Endometrial microvascular endothelial cells (primary cell): ENCODE measurements at regions not wholly inside any gene's neighbourhood (a gene's known extent, or its start where the extent isn't known, plus 50 kb on each side); places are given as distances from the start of the nearest gene placed in this dataset.

Source experiments
- in situ Hi-C: cut with HindIII; loops from 2 replicates; pipeline ENCODE4 v1.10.0; 2017; ENCODE audit warnings: low sequenced_read_pairs, low pct_unique_long_range_greater_than_20kb; ENCODE audit errors: inconsistent ontology term

DNA sequence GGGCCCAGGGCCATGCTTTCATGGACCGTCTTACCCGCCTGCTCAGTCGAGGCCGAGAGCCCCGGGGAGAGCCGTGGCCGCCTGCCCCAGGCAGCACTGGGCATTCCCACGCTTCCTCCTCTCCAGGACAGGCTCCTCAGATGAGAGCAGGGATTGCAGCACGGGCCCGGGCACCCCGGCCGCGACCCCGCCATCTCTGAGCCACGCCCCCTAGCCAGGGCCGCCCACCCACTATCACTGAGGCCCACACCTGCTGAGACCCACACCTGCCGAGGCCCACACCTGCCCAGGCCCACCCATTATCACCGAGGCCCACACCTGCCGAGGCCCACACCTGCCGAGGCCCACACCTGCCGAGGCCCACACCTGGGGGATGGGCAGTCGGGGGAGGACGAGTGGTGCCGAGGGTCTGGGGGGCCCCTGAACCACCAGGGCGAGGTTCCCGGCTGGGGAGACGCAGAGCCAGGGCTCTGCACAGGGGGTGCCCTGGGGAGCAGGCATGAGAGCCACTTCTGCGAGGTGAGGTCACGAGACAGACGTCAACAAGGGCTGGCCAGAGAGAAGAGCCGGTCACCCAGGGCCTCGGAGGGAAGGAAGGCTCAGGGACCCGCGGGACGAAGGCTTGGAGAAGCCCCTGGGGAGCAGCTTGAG, 235.6 kb downstream of the ERMARD start:
- in situ Hi-C loops, result no loop called here

- in situ Hi-C loops, result no loop called here
These were observed 234.9 kb downstream of the ERMARD start for GRCh38 chr6:169986171-169986847.

- in situ Hi-C loops, result no loop called here
These were observed 233.9 kb downstream of the ERMARD start for GRCh38 chr6:169985121-169986015.

DNA sequence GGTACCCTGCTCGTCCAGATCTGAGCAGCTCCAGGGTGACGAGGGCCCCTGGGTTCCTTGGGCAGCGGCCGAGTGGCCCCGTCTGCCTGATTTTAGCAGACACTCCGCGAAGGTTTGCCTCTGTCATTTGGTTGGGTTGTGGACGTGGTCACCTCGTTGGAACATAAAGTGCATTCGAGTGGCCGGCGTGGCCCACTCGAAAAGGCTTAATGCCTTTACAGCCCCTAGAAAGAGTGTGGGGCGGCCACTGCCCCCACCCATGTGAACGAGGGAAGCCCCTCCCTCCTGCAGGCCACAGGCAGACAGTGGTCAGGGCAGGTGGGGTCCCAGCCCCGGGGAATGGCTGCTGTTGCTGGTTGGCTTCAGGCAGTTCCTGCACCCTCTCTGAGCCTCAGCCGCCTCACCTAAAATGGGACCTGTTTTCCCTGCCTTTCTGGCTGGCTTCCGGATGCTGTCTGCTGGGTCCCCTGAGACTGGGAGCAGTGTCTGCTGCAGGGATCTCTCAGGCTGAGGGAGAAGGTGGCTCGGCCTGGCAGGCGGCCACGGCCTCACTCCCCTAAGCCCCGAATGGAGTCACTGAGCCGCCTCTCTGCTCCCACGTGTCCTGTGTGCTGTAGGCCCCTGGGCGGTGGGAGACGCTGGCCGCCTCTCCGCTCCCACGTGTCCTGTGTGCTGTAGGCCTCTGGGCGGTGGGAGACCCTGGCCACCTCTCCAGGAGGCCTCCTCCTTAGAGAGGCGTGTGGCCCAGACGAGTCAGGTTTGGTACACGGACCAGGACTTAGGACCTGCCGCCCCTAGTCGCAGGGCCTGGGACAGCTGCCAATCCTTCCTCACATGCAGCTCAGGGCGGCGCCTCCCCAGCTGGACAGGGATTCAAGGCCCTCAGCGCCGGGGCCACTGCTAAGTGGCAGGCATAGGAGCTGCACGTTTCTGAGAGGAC, 233.0 kb downstream of the ERMARD start:
- in situ Hi-C loops, result no loop called here

DNA sequence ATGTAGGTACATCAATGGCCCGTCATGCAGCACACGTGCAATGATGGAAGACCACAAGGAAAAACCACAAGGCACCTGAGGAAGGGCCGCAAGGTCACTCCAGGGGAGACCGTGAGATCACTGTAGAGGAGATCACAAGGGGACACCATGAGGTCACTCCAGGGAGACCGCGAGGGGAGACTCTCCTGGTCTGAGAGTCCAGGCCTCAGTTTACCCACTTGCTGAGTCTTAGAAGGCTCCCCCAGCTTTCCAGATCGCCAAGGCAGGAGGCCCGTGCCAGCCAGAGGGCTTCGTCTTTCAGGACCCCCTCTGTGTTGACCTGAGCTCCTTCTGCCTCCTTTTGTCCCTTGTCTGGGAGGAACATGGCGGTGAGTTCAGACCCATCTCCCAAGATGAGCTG, 232.2 kb downstream of the ERMARD start:
- in situ Hi-C loops, result no loop called here

- in situ Hi-C loops, result no loop called here
These were observed 231.3 kb downstream of the ERMARD start for GRCh38 chr6:169982461-169983386.

- in situ Hi-C loops, result no loop called here
These were observed 230.5 kb downstream of the ERMARD start for GRCh38 chr6:169981969-169982368.

DNA sequence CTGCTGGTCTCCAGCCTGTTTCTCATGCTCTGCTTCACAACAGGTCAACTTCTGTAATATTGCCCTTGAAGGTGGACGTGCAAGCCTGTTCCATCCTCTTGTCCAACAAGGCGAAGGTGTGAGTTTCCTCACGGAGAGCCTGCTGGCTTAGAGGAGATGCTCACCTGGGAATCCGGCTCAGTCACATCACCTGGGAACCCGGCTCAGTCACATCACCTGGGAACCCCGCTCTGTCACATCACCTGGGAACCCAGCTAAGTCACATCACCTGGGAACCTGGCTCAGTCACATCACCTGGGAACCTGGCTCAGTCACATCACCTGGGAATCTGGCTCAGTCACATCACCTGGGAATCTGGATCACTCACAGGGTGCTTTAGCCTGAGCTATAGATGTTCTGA, 230.1 kb downstream of the ERMARD start:
- in situ Hi-C loops, result no loop called here

GRCh38 chr6:169980826-169981450, 229.5 kb downstream of the ERMARD start:
- in situ Hi-C loops, result no loop called here

DNA sequence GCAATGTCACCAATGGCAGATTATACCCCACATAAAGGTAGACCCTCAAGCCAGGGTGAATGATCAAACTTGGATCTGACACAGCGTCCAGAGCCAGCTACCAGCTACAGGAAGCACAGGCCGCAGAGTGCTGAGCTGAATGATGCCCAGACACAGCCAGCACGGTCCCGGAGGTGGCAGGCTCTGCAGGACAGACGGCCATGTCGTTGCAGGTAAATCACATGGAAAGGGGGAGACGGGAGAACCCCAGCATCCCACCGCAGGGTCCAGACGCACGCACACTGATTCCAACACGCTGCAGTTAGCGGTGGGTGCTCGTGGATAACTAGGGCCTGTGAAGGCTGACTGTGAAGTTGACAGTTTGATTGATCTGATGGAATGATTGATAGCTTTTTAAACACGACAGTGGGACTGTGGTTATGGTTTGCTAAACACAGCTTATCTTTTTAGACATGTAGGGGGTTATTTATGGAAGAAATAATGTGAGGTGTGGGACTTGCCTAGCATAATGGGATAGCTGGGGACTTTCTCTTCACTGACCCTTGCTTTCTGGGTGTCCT, 228.5 kb downstream of the ERMARD start:
- in situ Hi-C loops, result no loop called here

DNA sequence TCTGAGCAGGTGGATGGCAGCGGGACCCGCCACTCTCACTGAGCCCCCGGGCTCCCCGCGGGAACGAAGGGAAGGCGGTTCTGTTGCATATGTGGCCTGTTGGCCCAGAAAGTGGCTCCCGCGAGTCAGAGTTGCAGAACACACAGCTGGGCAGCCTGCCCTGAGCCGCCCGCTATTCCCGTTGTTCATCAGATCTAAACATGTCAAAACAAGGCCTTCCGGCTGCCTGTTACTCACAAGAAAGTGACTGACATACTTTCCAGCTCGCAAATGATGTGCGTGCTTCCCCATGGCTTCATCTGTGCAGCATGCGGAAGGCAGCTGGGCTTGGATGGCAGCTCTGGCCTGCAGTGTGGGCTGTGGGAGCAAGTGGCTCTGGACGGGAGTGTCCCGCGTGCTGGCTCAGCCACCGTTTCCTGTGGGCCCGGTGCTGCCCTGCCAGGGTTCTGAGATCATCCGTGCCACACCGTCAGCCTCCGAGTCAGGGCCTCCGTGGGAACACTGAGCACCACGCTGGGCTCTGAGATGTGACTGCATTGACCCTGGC, 227.3 kb downstream of the ERMARD start:
- in situ Hi-C loops, result no loop called here

- in situ Hi-C loops, result no loop called here
These were observed 226.2 kb downstream of the ERMARD start for GRCh38 chr6:169977434-169978265.

- in situ Hi-C loops, result no loop called here
These were observed 225.1 kb downstream of the ERMARD start for GRCh38 chr6:169976301-169977081.

DNA sequence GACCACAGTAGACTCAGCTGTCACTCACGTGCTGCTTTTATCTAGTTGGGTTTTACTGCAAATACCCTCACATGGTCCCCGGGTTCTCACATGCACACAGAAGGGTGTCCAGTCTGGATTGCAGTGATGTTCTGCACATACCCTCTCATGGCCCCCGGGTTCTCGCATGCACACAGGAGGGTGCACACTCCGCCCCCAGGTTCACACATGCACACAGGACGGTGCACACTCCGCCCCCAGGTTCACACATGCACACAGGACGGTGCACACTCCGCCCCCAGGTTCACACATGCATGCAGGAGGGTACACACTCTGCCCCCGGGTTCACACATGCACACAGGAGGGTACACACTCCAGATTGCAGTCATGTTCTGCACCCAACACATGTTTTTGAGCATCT, 224.3 kb downstream of the ERMARD start:
- in situ Hi-C loops, result no loop called here

DNA sequence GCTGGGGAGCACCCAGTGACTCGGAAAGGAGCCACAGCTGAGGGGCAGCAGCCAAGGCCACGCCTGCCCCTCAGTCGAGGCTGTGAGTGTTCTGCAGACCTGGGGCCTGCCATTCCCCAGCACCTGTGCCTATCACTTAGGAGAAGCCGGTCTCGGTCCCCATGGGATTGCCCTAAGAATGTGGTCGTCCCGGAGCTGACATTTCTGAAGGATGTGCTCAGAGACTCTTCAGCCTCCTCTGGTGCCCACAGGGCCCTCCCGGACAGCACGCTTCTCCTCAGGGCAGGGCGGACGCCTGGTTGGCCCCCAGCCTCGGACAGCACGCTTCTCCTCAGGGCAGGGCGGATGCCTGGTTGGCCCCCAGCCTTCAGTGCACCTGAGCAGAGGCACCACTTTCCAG, 223.9 kb downstream of the ERMARD start:
- in situ Hi-C loops, result no loop called here
